HG02885 (cell line): ENCODE measurements at regions not wholly inside any gene's neighbourhood (a gene's known extent, or its start where the extent isn't known, plus 50 kb on each side); places are given as distances from the start of the nearest gene placed in this dataset.
"Not testable (repeated sequence)": the region's sequence is repeated elsewhere in the genome, so short reads cannot be mapped to it uniquely, and the experiment has no call there.

Source experiments
- ATAC-seq: cut with Tn5 transposase; IDR thresholded peaks from one replicate; pipeline ENCODE4 v1.9.1; 2021; ENCODE audit warnings: mild to moderate bottlenecking; ENCODE audit not compliant: unreplicated experiment, poor library complexity

DNA sequence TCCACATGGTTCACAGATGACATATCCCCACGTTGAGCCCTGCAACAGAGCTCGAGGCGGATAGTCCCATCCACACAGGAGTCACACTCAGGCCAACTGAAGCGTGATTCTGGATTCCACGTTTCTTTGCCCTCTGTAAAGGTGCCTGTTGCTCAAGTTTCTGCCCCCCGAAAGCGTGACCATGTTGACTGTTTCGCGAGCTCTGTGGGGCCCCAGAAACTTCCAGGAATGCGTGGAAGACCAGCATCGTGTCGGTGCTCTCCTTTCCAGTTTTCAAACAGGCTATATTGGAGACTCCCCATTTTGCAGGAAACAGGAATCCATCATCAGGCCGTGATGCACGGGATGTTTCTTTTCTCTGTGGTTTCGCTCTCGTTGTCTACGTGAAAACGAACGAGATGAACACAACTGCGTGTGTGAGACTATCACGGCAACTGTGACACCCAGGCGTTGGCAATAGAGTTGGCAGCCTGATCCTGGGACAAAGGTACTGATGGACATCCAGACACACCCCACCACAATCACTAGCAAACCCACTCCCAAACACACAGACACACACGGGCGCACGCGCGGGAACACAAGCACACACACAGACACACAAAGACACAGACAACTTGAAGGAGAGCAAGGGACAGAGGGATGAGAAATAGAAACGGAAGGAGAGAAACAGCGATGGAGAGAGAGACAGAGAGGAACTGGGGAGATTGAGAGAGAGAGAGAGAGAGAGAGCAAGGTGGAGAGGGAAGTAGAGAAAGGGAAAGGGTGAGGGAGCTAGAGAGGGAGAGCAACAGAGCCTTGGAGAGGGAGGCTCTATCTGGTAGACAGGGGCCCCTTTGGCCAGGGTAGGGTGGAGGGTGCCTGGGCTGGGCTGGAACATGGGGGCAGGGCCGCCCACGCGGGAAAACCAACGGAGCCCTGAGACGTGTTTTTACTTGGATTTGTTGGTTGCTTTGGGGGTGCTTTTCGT lies 1609.3 kb downstream of the SPATA31A7 start:
- not testable (repeated sequence) for ATAC-seq

GRCh38 chr9:62799851-62800371 lies 1610.1 kb downstream of the SPATA31A7 start:
- ATAC-seq: not testable (repeated sequence)

DNA sequence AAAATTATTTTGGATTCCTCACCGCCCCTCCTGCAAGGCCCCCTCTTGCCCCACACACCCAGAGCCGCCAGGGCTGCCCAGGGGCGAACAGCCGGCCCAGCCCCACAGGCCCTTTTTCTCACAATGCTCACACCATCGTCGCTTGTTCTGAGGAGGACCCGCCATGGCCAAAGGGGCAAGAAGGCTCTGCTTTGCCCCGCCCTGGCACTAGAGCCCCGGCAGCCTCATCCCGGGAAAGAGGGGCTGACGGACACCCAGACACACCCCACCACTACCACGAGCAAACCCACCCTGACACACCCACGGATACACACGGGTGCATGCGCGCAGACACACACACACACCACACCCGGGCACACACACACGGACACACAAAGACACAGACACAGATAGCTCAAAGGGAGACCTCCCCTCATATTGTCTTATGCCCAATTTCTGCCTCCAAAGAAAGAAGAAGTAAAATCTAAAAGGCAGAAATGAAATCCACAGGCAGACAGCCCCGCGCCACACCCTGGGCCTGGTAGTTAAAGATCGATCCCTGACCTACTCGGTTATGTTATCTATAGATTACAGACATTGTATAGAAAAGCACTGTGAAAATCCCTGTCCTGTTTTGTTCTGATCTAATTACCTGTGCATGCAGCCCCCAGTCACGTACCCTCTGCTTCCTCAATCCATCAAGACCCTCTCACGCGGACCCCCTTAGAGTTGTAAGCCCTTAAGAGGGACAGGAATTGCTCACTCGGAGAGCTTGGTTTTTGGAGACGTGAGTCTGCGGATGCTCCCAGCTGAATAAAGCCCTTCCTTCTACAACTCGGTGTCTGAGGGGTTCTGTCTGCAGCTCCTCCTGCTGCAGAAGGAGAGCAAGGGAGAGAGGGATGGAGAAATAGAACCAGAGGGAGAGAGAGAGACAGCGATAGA lies 1610.9 kb downstream of the SPATA31A7 start:
- ATAC-seq: not testable (repeated sequence)

DNA sequence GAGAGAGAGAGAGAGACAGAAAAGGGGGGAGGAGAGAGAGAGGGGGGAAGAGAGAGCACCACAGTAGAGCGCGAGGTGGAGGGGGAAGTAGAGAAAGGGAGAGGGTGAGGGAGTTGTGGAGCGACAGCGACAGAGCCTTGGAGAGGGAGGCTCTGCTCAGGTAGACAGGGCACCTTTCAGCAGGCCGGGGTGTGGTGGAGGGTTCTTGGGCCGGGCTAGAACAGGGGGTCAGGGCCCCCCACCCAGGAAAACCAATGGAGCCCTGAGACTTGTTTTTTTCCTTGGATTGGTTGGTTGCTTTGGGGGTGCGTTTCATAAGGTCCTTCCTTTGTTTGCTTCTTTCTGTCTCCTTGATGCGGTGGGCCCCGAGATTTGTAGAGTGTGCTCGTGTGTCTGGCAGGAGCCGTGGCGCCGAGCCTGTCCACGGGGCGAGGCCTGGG lies 1611.6 kb downstream of the SPATA31A7 start:
- ATAC-seq: not testable (repeated sequence)

- peak; percentile 99 for ATAC-seq
Measured at GRCh38 chr9:62801961-62802718, 1612.3 kb downstream of the SPATA31A7 start.

DNA sequence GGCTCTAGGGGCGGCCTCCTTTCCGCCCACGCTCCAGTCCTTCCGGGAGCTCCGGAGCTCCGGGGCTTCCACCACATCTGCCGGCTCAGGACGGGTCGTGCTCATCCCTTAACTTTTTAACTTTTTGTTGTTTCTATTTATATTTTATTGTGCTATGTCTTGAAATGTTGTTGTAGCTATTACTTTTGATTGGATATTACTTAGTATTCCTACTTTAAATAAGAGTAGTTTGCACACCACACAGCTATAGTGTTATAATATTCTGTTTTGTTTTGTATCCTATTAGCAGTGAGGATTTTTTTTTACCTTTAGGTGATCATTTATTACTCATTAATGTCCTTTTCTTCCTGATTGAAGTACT lies 1612.9 kb downstream of the SPATA31A7 start:
- ATAC-seq: not testable (repeated sequence)

- not testable (repeated sequence) for ATAC-seq
Measured at GRCh38 chr9:62803099-62803498, 1613.3 kb downstream of the SPATA31A7 start.

DNA sequence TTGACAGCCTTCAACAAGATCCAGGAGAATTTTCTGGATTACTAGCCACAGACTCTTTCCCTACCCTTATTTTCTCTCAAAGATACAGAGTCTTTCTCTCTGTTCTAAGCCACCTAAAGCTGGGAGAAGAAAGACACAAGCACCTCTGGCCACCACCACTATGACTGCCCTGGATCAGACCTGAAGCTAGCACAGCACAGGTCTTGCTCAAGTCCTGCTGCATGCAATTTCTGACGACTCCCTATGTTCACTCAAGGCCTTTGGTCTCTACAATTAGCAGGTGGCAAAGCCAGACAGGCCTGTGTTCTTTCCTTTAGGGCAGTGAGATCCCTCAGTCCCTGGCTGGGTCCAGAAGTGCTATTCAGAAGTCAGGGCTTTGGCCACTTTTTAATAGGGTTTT lies 1614.5 kb downstream of the SPATA31A7 start:
- not testable (repeated sequence) for ATAC-seq

DNA sequence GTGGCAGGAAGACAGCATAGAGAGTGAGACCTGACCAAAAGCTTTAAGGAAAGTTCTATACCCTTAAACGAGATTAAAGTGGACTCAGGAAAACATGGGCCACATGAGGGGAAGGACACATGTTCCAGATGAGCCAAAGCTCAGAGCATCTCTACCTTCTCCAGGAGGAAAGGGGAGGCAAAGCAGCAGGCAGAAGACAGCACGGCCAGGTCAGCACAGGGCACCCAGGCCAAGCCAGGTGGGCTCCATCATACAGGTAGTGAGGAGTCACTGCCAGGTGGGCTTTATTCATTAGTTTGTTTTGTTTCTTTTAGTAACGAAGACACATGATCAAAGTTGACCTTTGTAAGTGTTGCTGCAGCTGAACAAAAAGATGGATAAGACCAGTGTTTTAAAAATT lies 1617.6 kb downstream of the SPATA31A7 start:
- ATAC-seq: not testable (repeated sequence)

DNA sequence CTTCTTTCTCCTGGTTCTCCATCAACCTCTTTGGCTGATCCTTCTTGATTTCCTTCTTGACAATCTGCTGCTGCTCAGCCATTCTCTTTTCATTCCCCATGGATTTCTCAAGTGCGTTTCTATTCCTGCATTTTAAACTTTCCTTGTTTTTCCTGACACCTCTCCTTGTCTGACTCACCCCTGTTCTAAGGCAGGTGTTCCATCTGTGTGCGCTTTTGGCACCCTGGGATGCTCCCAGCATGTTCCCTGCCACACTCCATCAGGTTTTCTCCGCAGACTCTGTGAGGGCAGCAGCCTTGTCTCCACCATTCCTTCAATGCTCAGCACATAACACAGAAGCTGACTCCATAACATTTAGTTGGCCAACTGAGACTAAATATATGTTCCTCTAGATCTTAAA lies 1618.2 kb downstream of the SPATA31A7 start:
- ATAC-seq: not testable (repeated sequence)

DNA sequence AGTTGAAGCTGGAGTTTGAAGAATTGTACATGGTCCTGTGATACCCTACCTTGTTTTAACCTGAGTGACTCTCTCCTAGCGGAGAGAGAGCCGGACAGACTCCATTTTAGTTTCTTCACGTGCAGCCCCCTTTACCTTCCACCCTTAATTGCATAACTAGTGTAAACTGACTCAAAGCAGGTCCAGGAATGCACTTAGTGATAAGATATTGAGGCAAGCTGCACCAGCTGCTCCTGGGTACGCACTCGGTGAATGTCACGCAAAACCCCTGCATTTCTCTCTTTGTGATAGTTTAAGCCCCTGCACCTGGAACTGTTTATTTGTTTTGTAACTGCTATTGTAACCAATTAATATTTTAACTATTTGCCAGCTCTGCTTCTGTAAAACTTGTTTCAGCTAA lies 1620.5 kb downstream of the SPATA31A7 start:
- not testable (repeated sequence) for ATAC-seq

GRCh38 chr9:62810811-62811315 lies 1621.0 kb downstream of the SPATA31A7 start:
- ATAC-seq: not testable (repeated sequence)

DNA sequence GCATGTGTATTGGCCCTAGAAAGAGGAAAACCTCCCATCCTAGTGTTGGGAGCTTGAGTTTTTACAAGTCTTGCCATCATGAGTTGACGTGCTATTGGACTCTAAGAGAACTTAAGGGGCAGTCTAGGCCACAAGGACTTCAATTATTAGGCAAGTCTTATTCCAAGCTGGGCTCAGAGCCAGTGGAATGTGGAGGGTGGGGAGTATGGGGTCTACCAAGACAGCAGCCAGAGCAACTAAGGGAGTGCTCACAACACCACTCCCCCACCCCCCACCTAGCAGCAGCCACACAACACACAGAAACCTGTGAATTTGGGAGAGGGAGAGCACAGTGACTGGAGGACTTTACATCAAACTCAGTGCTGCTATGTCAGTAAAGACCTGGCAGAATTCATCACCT lies 1625.6 kb downstream of the SPATA31A7 start:
- ATAC-seq: not testable (repeated sequence)

- not testable (repeated sequence) for ATAC-seq
Measured at GRCh38 chr9:62816331-62816730, 1626.5 kb downstream of the SPATA31A7 start.

- ATAC-seq: not testable (repeated sequence)
Measured at GRCh38 chr9:62817214-62817613, 1627.4 kb downstream of the SPATA31A7 start.

- not testable (repeated sequence) for ATAC-seq
Measured at GRCh38 chr9:62822185-62822584, 1632.3 kb downstream of the SPATA31A7 start.

DNA sequence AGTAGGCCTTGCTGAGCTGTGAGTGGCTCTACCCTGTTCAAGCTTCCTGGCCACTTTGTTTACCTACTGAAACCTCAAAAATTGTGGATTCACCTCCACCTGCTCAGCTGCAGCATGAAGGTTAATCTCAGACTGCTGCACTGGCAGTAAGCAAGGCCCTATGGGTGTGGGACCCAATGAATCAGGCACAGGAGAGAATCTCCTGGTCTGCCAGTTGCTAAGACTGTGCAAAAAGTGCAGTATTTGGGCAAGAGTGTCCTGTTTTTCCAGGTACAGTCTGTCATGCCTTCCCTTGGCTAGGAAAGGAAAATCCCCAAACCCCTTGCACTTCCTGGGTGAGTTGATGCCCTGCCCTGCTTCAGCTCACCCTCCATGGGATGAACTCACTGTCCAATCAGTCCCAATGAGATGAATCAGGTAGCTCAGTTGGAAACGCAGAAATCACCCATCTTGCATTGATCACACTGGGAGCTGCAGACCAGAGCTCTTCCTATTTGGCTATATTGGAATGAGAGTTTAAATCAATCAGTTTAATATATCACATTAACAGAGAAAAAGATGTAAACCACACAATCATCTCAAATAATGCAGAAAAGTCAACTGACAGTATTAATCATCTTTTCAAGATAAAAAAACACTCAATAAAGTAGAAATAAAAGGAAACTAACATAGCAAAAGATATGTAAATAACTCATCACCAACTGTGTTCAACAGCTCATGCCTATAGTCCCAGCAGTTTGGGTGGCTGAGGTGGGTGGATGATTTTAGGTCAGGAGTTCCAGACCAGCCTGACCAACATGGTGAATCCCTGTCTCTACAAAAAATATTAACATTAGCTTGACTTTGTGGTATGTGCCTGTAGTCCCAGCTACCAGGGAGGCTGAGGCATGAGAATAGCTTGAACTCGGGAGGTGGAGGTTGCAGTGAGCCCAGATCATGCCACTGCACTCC lies 1638.4 kb downstream of the SPATA31A7 start:
- not testable (repeated sequence) for ATAC-seq

DNA sequence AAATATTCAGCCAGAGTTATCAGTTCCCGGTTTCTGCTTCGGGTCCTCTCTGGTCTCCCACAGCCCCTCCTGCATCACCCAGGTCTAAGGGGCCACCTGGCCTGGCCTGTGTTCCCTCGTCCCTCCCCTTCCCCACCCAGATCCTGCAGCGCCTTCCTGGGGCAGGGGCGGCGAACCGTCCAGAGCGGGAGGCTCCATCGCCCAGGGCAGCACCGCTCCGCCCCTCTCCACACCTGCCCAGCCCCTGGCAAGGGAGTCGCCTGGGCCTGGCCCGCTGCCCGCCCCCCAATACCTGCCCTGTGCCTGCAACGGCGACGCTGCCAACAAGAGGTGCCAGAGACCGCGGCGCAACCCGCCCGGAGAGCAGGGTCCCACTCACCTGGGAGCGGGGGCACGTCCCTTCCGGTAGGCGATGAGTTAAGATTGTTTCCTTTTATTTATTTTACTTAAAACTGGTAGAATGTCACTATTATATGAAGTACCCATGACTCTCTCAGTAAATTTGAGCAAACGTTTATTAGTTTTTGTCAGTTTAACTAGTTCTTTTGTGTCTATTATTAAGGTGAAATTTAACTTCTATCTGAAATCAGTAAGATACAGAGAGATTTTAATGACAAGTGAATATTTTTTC lies 1641.1 kb downstream of the SPATA31A7 start:
- not testable (repeated sequence) for ATAC-seq
